Thyroid gland (tissue), 4 donors: ENCODE measurements at regions not wholly inside any gene's neighbourhood (a gene's known extent, or its start where the extent isn't known, plus 50 kb on each side); places are given as distances from the start of the nearest gene placed in this dataset.

Source experiments
- POLR2A ChIP-seq, 2 donors: fragments of 450-650 bp; IDR thresholded peaks; one replicate each; pipeline ENCODE4 v1.6.1; 2017; ENCODE audit warnings: antibody characterized with exemption in 2 of 2, mild to moderate bottlenecking in 2 of 2, moderate library complexity in 1 of 2
- TF ChIP-seq, protein P1 (sequence below), 6 experiments: fragments of 200-600 bp in 3 of 6; fragments of 450-650 bp in 3 of 6; sonication (generic) in 3 of 6; IDR thresholded peaks; one replicate each; pipeline ENCODE4 v1.5.1; 2016 to 2019; ENCODE audit warnings: antibody characterized with exemption in 6 of 6, mild to moderate bottlenecking in 2 of 6, inconsistent platforms in 1 of 6, moderate library complexity in 1 of 6

- TF ChIP-seq, protein P1, sequence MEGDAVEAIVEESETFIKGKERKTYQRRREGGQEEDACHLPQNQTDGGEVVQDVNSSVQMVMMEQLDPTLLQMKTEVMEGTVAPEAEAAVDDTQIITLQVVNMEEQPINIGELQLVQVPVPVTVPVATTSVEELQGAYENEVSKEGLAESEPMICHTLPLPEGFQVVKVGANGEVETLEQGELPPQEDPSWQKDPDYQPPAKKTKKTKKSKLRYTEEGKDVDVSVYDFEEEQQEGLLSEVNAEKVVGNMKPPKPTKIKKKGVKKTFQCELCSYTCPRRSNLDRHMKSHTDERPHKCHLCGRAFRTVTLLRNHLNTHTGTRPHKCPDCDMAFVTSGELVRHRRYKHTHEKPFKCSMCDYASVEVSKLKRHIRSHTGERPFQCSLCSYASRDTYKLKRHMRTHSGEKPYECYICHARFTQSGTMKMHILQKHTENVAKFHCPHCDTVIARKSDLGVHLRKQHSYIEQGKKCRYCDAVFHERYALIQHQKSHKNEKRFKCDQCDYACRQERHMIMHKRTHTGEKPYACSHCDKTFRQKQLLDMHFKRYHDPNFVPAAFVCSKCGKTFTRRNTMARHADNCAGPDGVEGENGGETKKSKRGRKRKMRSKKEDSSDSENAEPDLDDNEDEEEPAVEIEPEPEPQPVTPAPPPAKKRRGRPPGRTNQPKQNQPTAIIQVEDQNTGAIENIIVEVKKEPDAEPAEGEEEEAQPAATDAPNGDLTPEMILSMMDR (IDR thresholded peaks at IDR 0.05), result no peak
- no peak for TF ChIP-seq POLR2A (IDR thresholded peaks at IDR 0.05)
Measured at GRCh38 chr13:21956666-21957065, 285.8 kb downstream of the FGF9 start.
